Endothelial cell of umbilical vein (primary cell): ENCODE measurements at regions not wholly inside any gene's neighbourhood (a gene's known extent, or its start where the extent isn't known, plus 50 kb on each side); places are given as distances from the start of the nearest gene placed in this dataset.

Source experiments
- BruUV-seq: library from RNA; stranded (reverse); fragments of 400-500 nt; replicated peaks from 2 replicates; lab custom pipeline; 2021; lab: Mats Ljungman, UMichigan
- CTCF ChIA-PET: fragments of 300-600, 350-600 bp; sonication (Branson Sonifier 250); formaldehyde crosslinking; loops from one replicate; lab custom pipeline; 2021; ENCODE audit warnings: antibody characterized with exemption, inconsistent platforms; lab: Charles Lee
- POLR2A ChIA-PET: fragments of 300-600, 350-600 bp; sonication (Branson Sonifier 250); formaldehyde crosslinking; loops from one replicate; lab custom pipeline; 2021; ENCODE audit warnings: antibody characterized with exemption, inconsistent platforms; lab: Charles Lee
- DNase-seq: peaks from one replicate; pipeline ENCODE4 v3.0.0-alpha.2; 2011; ENCODE audit warnings: low read depth, low spot score
- FAIRE-seq: peaks from 2 replicates; lab custom pipeline; 2011; peaks lifted over from hg19 to GRCh38; lab: Jason Lieb, UNC
- H2AFZ ChIP-seq: 2 replicates; pipeline ENCODE4 v1.6.0; 2012; ENCODE audit warnings: low read depth, low read length, control low read depth, inconsistent platforms
- H3K27ac ChIP-seq: 2 replicates; pipeline ENCODE4 v1.5.1; 2011; ENCODE audit warnings: low read depth, mild to moderate bottlenecking, control low read depth, low read length, moderate library complexity; ENCODE audit not compliant: insufficient read depth
- H3K27me3 ChIP-seq, 2 experiments: 2 replicates each; pipeline versions ENCODE4 v1.6.0 to v1.6.1; 2011; ENCODE audit warnings: low read length in 2 of 2, mixed read lengths in 1 of 2; ENCODE audit not compliant: control insufficient read depth in 2 of 2, insufficient read depth in 2 of 2
- H3K36me3 ChIP-seq, 2 experiments: 2 replicates in 1 of 2; 3 replicates in 1 of 2; pipeline ENCODE4 v1.5.1; 2011; ENCODE audit warnings: low read length in 2 of 2, mild to moderate bottlenecking in 1 of 2, moderate library complexity in 1 of 2; ENCODE audit not compliant: control insufficient read depth in 2 of 2, insufficient read depth in 2 of 2; ENCODE audit errors: extremely low read depth in 1 of 2
- H3K4me1 ChIP-seq: 3 replicates; pipeline ENCODE4 v1.5.1; 2011; ENCODE audit warnings: mild to moderate bottlenecking, low read length; ENCODE audit not compliant: control insufficient read depth, insufficient read depth; ENCODE audit errors: extremely low read depth
- H3K4me2 ChIP-seq: 2 replicates; pipeline ENCODE4 v1.6.1; 2011; ENCODE audit warnings: low read length, control low read depth, mixed read lengths; ENCODE audit not compliant: insufficient read depth
- H3K4me3 ChIP-seq, 3 experiments: fragments of 200-600 bp in 1 of 3; sonication (generic), shearing (Covaris generic) in 1 of 3; replicated peaks in 1 of 3; 2 replicates each; pipeline ENCODE4 v1.5.1; 2011 to 2016; ENCODE audit warnings: control low read depth in 3 of 3, low read length in 3 of 3, mild to moderate bottlenecking in 2 of 3, inconsistent platforms in 1 of 3, low read depth in 1 of 3, moderate library complexity in 1 of 3; ENCODE audit not compliant: insufficient read depth in 1 of 3
- H3K79me2 ChIP-seq: 2 replicates; pipeline ENCODE4 v1.6.0; 2012; ENCODE audit warnings: low read length, inconsistent platforms; ENCODE audit not compliant: control insufficient read depth, insufficient read depth
- H3K9ac ChIP-seq: replicated peaks from 2 replicates; pipeline ENCODE3; 2011; ENCODE audit warnings: low read length, control low read depth; ENCODE audit not compliant: insufficient read depth; ENCODE audit errors: extremely low read depth
- H3K9me1 ChIP-seq: replicated peaks from 3 replicates; pipeline ENCODE4 v1.6.0; 2011; ENCODE audit warnings: mild to moderate bottlenecking, low read length; ENCODE audit not compliant: control insufficient read depth, insufficient read depth; ENCODE audit errors: extremely low read depth
- H3K9me3 ChIP-seq: replicated peaks from 2 replicates; pipeline ENCODE4 v1.5.1; 2012; ENCODE audit warnings: low read length, inconsistent platforms; ENCODE audit not compliant: control insufficient read depth, insufficient read depth
- H4K20me1 ChIP-seq: replicated peaks from 2 replicates; pipeline ENCODE3; 2011; ENCODE audit warnings: mild to moderate bottlenecking, low read length; ENCODE audit not compliant: control insufficient read depth, insufficient read depth; ENCODE audit errors: extremely low read depth
- CTCF ChIP-seq, 2 donors: IDR thresholded peaks; 1 replicate in 1 of 2; 2 replicates in 1 of 2; pipeline ENCODE4 v1.5.1; 2011; ENCODE audit warnings: low read length in 2 of 2, mild to moderate bottlenecking in 2 of 2, moderate library complexity in 2 of 2, control low read depth in 1 of 2, inconsistent platforms in 1 of 2, low read depth in 1 of 2; ENCODE audit not compliant: insufficient read depth in 1 of 2; ENCODE audit errors: extremely low read depth in 1 of 2
- EZH2 ChIP-seq: IDR thresholded peaks from 2 replicates; pipeline ENCODE4 v1.6.1; 2012; ENCODE audit warnings: borderline replicate concordance, low read depth, mild to moderate bottlenecking, moderate library complexity, low read length, inconsistent platforms; ENCODE audit not compliant: severe bottlenecking
- FOS ChIP-seq: IDR thresholded peaks from 2 replicates; pipeline ENCODE4 v1.6.1; 2011; ENCODE audit warnings: mild to moderate bottlenecking, low read length, moderate library complexity, borderline replicate concordance; ENCODE audit not compliant: insufficient read depth
- GATA2 ChIP-seq: IDR thresholded peaks from 2 replicates; pipeline ENCODE4 v1.7.0; 2011; ENCODE audit warnings: low read depth, mild to moderate bottlenecking, moderate library complexity, mixed read lengths, low read length; ENCODE audit not compliant: insufficient read length, insufficient read depth
- JUN ChIP-seq: IDR thresholded peaks from 2 replicates; pipeline ENCODE4 v1.6.1; 2011; ENCODE audit warnings: borderline replicate concordance, low read depth; ENCODE audit not compliant: insufficient read length, insufficient read depth
- MAX ChIP-seq: IDR thresholded peaks from 2 replicates; pipeline ENCODE4 v1.6.1; 2011; ENCODE audit not compliant: insufficient read depth, insufficient read length
- MYC ChIP-seq: IDR thresholded peaks from one replicate; pipeline ENCODE4 v1.6.1; 2011; ENCODE audit warnings: mild to moderate bottlenecking, low read depth, low read length
- POLR2A ChIP-seq: IDR thresholded peaks from 2 replicates; pipeline ENCODE4 v1.6.1; 2012; ENCODE audit warnings: low read depth, mild to moderate bottlenecking, control low read depth, low read length
- POLR2AphosphoS5 ChIP-seq: IDR thresholded peaks from 2 replicates; pipeline ENCODE4 v1.6.1; 2012; ENCODE audit warnings: low read depth, mild to moderate bottlenecking, control low read depth, low read length, moderate library complexity; ENCODE audit not compliant: insufficient read depth
- dilution Hi-C: fragments of 300-500 bp; cut with MboI; formaldehyde crosslinking; loops from one replicate; pipeline ENCODE4 v1.15.0; 2019; ENCODE audit warnings: low sequenced_read_pairs; ENCODE audit not compliant: extremely low pct_ligation_motif_present
- intact Hi-C: fragments of 100-400 bp; cut with micrococcal nuclease; formaldehyde crosslinking; loops from one replicate; pipeline ENCODE4 v1.10.0; 2022

- no peaks in the 10 kb centered on the region for H4K20me1 ChIP-seq
- H2AFZ ChIP-seq, result no peak overlapping the region
- H3K27me3 ChIP-seq, result no peaks in the 10 kb centered on the region
- no peaks in the 10 kb centered on the region for H3K9me3 ChIP-seq
- H3K9me1 ChIP-seq, result no peaks in the 10 kb centered on the region
- DNase-seq, result no peak
- POLR2A ChIA-PET, result no interaction called here
- H3K4me2 ChIP-seq, result no peak overlapping the region
- intact Hi-C loops, result no loop called here
- FAIRE-seq, result no peak
- CTCF ChIA-PET, result no interaction called here
- H3K36me3 ChIP-seq, result no peaks in the 10 kb centered on the region
- dilution Hi-C loops, result no loop called here
- no peak overlapping the region for H3K9ac ChIP-seq
- no peaks in the 10 kb centered on the region for H3K79me2 ChIP-seq
- H3K4me3 ChIP-seq, result no peak overlapping the region
- no TSS peak for BruUV-seq
- no peak overlapping the region for H3K27ac ChIP-seq
- no peaks in the 10 kb centered on the region for H3K4me1 ChIP-seq
- no peak for TF ChIP-seq EZH2
- TF ChIP-seq FOS, result no peak
- TF ChIP-seq MAX, result no peak
- no peak for TF ChIP-seq POLR2A
- no peak for TF ChIP-seq POLR2AphosphoS5
- TF ChIP-seq CTCF (IDR thresholded peaks at IDR 0.05; ENCODE audit: extremely low read depth in 1 of 2, insufficient read depth in 1 of 2, low read depth in 1 of 2, low read length in 2 of 2), result no peak
- no peak for TF ChIP-seq GATA2
- TF ChIP-seq MYC, result no peak
- no peak for TF ChIP-seq JUN
Measured at GRCh38 chr3:191680989-191681597, 220.1 kb downstream of the PYDC2 start.
